DMS79 treated with DMSO at 0.1 percent for 48 hours (cell line): ENCODE measurements at regions not wholly inside any gene's neighbourhood (a gene's known extent, or its start where the extent isn't known, plus 50 kb on each side); places are given as distances from the start of the nearest gene placed in this dataset.

ENCODE experiments used
- DNase-seq: peaks from one replicate; lab custom pipeline; 2025; lab: John Stamatoyannopoulos, UW

- no peak for DNase-seq
Measured at GRCh38 chr10:118107040-118107439, 60.3 kb upstream of the RAB11FIP2 start.

GRCh38 chr10:118106426-118106825 lies 59.7 kb upstream of the RAB11FIP2 start:
- DNase-seq: no peak

- DNase-seq: no peak
Measured at GRCh38 chr10:118102121-118102520, 55.4 kb upstream of the RAB11FIP2 start.

DNA sequence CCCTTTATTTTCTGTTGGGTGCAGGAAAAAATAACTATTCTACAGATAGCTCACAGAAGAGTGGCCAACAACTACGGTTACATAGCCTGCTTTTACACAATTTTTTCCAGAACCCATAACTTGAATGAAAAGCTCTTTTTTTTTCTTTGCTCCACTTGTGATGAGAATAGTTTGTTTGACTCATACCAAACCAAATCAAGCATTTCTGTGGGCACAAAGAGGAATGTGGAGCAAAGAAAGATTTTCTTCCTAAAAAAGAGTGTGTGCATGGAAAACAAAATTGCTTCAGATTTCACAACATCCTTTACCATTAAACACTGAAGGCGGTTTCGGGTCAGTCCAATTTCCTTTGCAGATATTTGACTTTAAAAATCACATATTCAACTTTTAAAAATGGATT lies 54.8 kb upstream of the RAB11FIP2 start:
- no peak for DNase-seq
